ENCODE measurements at regions not wholly inside any gene's neighbourhood (a gene's known extent, or its start where the extent isn't known, plus 50 kb on each side); places are given as distances from the start of the nearest gene placed in this dataset.

DNA sequence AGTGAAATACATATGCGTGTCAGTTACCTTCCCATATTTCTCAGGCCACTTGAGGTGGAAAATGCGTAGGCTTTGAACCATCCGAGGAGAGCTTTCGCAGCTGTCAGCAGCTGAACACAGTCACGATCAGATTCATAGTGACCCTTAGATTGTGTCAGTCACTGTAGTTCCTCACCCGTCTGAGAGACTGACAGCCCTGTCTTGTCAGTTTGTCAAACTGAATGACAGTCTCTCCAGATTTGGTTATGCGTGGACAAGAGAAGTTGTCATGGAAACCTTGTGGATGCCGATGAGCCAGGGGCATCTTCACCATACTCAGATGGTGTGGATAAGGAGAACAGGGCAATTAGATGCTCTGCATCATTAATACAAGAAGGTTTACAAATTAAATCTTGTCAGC is 546.3 kb downstream of the TYW1 start:
- no peak overlapping the region for H3K27ac ChIP-seq (ENCODE audit: low read length)
- no peaks in the 10 kb centered on the region for H4K20me1 ChIP-seq (ENCODE audit: insufficient read depth, low read length)
- H3K4me2 ChIP-seq (ENCODE audit: low read length), result no peak overlapping the region
- no peaks in the 10 kb centered on the region for H3K79me2 ChIP-seq (ENCODE audit: low read length)
- H3K4me3 ChIP-seq (ENCODE audit: low read length), result no peak overlapping the region
- H3K9ac ChIP-seq (ENCODE audit: low read length), result no peak overlapping the region
- H2AFZ ChIP-seq (ENCODE audit: low read depth, low read length), result no peak overlapping the region
- H3K36me3 ChIP-seq (replicated peaks; ENCODE audit: low read depth, low read length), result no peaks in the 10 kb centered on the region
- TF ChIP-seq, protein P1, sequence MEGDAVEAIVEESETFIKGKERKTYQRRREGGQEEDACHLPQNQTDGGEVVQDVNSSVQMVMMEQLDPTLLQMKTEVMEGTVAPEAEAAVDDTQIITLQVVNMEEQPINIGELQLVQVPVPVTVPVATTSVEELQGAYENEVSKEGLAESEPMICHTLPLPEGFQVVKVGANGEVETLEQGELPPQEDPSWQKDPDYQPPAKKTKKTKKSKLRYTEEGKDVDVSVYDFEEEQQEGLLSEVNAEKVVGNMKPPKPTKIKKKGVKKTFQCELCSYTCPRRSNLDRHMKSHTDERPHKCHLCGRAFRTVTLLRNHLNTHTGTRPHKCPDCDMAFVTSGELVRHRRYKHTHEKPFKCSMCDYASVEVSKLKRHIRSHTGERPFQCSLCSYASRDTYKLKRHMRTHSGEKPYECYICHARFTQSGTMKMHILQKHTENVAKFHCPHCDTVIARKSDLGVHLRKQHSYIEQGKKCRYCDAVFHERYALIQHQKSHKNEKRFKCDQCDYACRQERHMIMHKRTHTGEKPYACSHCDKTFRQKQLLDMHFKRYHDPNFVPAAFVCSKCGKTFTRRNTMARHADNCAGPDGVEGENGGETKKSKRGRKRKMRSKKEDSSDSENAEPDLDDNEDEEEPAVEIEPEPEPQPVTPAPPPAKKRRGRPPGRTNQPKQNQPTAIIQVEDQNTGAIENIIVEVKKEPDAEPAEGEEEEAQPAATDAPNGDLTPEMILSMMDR (IDR thresholded peaks at IDR 0.05; ENCODE audit: low read depth, low read length), result no peak
- no peak for TF ChIP-seq EZH2phosphoT487 (IDR thresholded peaks at IDR 0.05; ENCODE audit: low read depth)
- H3K27me3 ChIP-seq (ENCODE audit: low read depth, low read length), result no peaks in the 10 kb centered on the region
- H3K4me1 ChIP-seq (ENCODE audit: low read length), result no peaks in the 10 kb centered on the region
- H3K9me3 ChIP-seq (ENCODE audit: insufficient read depth, low read length), result no peaks in the 10 kb centered on the region

DNA sequence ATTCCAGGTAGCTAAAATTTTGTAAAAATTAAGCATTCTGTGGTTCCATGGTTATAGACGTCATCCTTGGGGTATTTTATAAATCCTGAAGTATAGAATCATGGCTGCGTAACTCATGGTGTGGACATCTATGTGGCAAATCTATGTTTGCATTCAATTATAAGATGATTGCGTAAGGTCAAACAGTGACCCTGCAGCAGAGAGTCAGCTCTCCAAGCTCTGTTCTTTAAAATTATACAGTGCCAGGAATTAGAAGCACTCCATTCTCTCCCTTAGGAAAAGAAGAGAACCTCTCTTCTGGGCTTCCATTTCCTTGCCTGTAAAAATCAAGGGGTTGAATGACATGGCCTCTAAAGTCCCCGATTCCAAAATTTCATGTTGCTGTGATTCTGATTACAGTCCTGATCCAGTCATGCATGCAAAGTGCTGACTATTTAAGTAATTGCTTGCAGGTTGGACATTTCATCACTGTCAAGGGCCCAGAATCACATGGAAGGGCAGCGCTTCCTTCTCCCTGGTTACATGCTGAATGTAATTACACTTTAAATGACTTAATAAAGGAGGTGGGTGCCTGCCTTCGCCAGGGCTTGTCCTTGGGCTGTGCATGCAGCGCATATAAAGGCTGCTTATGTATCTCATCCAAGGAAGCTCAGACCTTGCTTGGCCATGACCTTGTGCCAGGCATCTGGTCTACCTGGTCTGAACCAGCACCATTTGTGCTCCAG is 550.7 kb downstream of the TYW1 start:
- TF ChIP-seq, protein P1 (IDR thresholded peaks at IDR 0.05; ENCODE audit: low read depth, low read length), result no peak
- TF ChIP-seq EZH2phosphoT487 (IDR thresholded peaks at IDR 0.05; ENCODE audit: low read depth), result no peak
- no peaks in the 10 kb centered on the region for H3K9me3 ChIP-seq (ENCODE audit: insufficient read depth, low read length)
- H3K4me2 ChIP-seq (ENCODE audit: low read length), result no peak overlapping the region
- H3K27ac ChIP-seq (ENCODE audit: low read length), result no peak overlapping the region
- H3K36me3 ChIP-seq (replicated peaks; ENCODE audit: low read depth, low read length), result no peaks in the 10 kb centered on the region
- H3K4me3 ChIP-seq (ENCODE audit: low read length), result no peak overlapping the region
- no peaks in the 10 kb centered on the region for H3K4me1 ChIP-seq (ENCODE audit: low read length)
- H4K20me1 ChIP-seq (ENCODE audit: insufficient read depth, low read length), result no peaks in the 10 kb centered on the region
- H3K27me3 ChIP-seq (ENCODE audit: low read depth, low read length), result no peaks in the 10 kb centered on the region
- no peak overlapping the region for H3K9ac ChIP-seq (ENCODE audit: low read length)
- H2AFZ ChIP-seq (ENCODE audit: low read depth, low read length), result no peak overlapping the region
- H3K79me2 ChIP-seq (ENCODE audit: low read length), result no peaks in the 10 kb centered on the region

DNA sequence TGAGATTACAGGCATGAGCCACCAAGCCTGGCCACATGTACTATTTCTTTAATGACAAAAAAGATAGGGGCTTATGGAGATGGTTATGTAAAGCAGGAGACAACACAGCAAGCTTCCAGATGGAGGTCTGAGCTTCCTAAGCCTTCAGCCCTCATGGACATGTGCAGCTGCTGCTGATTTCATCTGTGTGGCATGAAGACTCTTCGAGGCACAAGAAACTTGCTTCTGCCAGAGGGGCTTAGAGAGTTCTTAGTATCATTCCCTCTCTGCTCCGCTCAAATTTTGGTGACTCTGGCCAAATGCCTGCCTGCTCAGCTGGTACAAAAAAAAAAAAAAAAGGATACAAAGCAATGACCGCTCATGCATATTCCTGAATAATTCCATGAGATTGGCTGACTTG is 552.5 kb downstream of the TYW1 start:
- Histone ChIP-seq H3K79me2 (ENCODE audit: low read length) (no peaks in the 10 kb centered on the region), H3K4me2 (ENCODE audit: low read length) (no peak overlapping the region), H3K4me3 (ENCODE audit: low read length) (no peak overlapping the region), H3K36me3 (replicated peaks; ENCODE audit: low read depth, low read length) (no peaks in the 10 kb centered on the region), H3K9ac (ENCODE audit: low read length) (no peak overlapping the region), H4K20me1 (ENCODE audit: insufficient read depth, low read length) (no peaks in the 10 kb centered on the region), H2AFZ (ENCODE audit: low read depth, low read length) (no peak overlapping the region), H3K27ac (ENCODE audit: low read length) (no peak overlapping the region), H3K4me1 (ENCODE audit: low read length) (no peaks in the 10 kb centered on the region), H3K27me3 (ENCODE audit: low read depth, low read length) (no peaks in the 10 kb centered on the region), H3K9me3 (ENCODE audit: insufficient read depth, low read length) (no peaks in the 10 kb centered on the region)
- TF ChIP-seq, protein P1 (IDR thresholded peaks at IDR 0.05; ENCODE audit: low read depth, low read length), result no peak
- TF ChIP-seq EZH2phosphoT487 (IDR thresholded peaks at IDR 0.05; ENCODE audit: low read depth), result no peak

DNA sequence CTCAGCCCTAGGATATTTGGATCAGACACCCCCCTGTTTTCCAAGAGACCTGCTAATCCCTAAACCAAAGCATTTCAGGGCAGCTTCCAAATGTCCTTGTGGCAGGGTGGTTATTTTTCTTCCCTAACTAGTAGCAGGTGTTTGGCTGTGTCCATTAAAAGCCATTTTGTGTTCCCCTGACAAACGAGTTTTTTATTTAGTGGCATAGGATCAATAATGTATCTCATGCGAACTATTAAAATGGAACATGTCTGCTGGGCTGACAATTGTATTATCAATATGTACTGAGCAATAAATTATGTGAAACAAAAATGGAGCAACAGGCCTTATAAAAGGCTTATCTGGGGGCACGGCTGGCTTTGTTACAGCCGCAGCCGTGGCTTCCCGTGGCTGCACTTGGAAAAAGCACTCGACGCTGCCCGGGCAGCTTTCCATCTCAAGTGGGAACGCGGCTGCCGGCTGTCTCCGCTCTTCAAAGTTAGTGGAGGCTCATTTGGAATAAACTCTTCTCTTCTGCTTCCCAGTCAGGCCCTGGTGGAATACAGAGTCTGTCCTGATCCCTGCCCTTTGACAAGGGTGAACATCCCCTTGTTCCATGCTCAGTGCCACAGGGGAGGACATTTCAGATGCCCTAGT is 554.3 kb downstream of the TYW1 start:
- no peak overlapping the region for H3K9ac ChIP-seq (ENCODE audit: low read length)

More for the DNA sequence above, 554.3 kb downstream of the TYW1 start:
- Histone ChIP-seq H3K27me3 (ENCODE audit: low read depth, low read length) (no peaks in the 10 kb centered on the region), H3K9me3 (ENCODE audit: insufficient read depth, low read length) (no peaks in the 10 kb centered on the region), H2AFZ (ENCODE audit: low read depth, low read length) (no peak overlapping the region), H3K27ac (ENCODE audit: low read length) (no peak overlapping the region), H3K36me3 (replicated peaks; ENCODE audit: low read depth, low read length) (no peaks in the 10 kb centered on the region), H3K79me2 (ENCODE audit: low read length) (no peaks in the 10 kb centered on the region), H3K4me1 (ENCODE audit: low read length) (no peaks in the 10 kb centered on the region), H3K4me3 (ENCODE audit: low read length) (no peak overlapping the region), H3K4me2 (ENCODE audit: low read length) (no peak overlapping the region), H4K20me1 (ENCODE audit: insufficient read depth, low read length) (no peaks in the 10 kb centered on the region)
- TF ChIP-seq, protein P1 (IDR thresholded peaks at IDR 0.05; ENCODE audit: low read depth, low read length), result no peak
- no peak for TF ChIP-seq EZH2phosphoT487 (IDR thresholded peaks at IDR 0.05; ENCODE audit: low read depth)

All from OCI-LY3 (cell line).